Gastrocnemius medialis (tissue), 4 donors: ENCODE measurements at regions not wholly inside any gene's neighbourhood (a gene's known extent, or its start where the extent isn't known, plus 50 kb on each side); places are given as distances from the start of the nearest gene placed in this dataset.

Source experiments
- POLR2A ChIP-seq, 2 donors: fragments of 450-650 bp; IDR thresholded peaks; one replicate each; pipeline ENCODE4 v1.6.1; 2017; ENCODE audit warnings: antibody characterized with exemption in 2 of 2, mild to moderate bottlenecking in 2 of 2, moderate library complexity in 2 of 2
- TF ChIP-seq, protein P1 (sequence below), 5 experiments: fragments of 450-650 bp in 3 of 5; fragments of 200-600 bp in 2 of 5; sonication (generic) in 2 of 5; IDR thresholded peaks in 4 of 5; conservative IDR thresholded peaks in 1 of 5; 1 replicate in 4 of 5; 2 replicates in 1 of 5; pipeline ENCODE4 v1.5.1; 2016 to 2019; ENCODE audit warnings: antibody characterized with exemption in 5 of 5, mild to moderate bottlenecking in 3 of 5, moderate library complexity in 3 of 5

DNA sequence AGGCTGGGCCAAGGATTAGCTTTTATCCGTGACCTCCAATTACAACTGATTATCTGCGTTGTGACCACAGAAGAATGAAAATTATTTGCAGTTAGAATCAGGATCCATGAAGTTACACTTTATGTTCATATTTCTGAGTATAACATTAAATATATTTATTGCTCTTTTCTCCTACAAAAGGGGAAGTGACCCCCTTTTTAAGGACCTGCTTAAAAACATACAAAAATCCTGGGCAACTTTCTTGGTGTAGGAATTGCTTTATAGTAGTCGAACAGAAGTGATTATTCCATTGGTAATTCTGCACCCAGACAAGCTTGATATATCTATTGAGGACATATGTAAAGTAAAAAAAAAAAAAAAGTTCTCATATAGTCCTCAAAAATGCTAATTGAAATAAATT lies 208.7 kb downstream of the MRPL39 start:
- TF ChIP-seq, protein P1, sequence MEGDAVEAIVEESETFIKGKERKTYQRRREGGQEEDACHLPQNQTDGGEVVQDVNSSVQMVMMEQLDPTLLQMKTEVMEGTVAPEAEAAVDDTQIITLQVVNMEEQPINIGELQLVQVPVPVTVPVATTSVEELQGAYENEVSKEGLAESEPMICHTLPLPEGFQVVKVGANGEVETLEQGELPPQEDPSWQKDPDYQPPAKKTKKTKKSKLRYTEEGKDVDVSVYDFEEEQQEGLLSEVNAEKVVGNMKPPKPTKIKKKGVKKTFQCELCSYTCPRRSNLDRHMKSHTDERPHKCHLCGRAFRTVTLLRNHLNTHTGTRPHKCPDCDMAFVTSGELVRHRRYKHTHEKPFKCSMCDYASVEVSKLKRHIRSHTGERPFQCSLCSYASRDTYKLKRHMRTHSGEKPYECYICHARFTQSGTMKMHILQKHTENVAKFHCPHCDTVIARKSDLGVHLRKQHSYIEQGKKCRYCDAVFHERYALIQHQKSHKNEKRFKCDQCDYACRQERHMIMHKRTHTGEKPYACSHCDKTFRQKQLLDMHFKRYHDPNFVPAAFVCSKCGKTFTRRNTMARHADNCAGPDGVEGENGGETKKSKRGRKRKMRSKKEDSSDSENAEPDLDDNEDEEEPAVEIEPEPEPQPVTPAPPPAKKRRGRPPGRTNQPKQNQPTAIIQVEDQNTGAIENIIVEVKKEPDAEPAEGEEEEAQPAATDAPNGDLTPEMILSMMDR (IDR thresholded peaks at IDR 0.05 in 4 of 5, conservative IDR thresholded peaks at IDR 0.05 in 1 of 5), result no peak
- no peak for TF ChIP-seq POLR2A (IDR thresholded peaks at IDR 0.05)
